Adrenal gland (tissue), 9 donors: ENCODE measurements at regions not wholly inside any gene's neighbourhood (a gene's known extent, or its start where the extent isn't known, plus 50 kb on each side); places are given as distances from the start of the nearest gene placed in this dataset.

Experiments
- DNase-seq, 7 donors: peaks; one replicate each; pipeline ENCODE4 v3.0.0-alpha.2; 2019 to 2020
- H3K27ac ChIP-seq, 5 donors: fragments of 200-600 bp; sonication (generic) in 4 of 5; 1 replicate in 3 of 5; 2 replicates in 2 of 5; pipeline versions ENCODE4 v1.5.1 to v1.8.0; 2016 to 2020; ENCODE audit warnings: mild to moderate bottlenecking in 1 of 5
- H3K27me3 ChIP-seq: fragments of 200-600 bp; 2 replicates; pipeline ENCODE4 v1.8.0; 2021
- H3K36me3 ChIP-seq, 2 donors: fragments of 200-600 bp; replicated peaks in 1 of 2; 1 replicate in 1 of 2; 2 replicates in 1 of 2; pipeline versions ENCODE4 v1.5.1 to v1.8.0; 2018 to 2022
- H3K4me1 ChIP-seq, 2 donors: fragments of 200-600 bp; replicated peaks in 1 of 2; 1 replicate in 1 of 2; 2 replicates in 1 of 2; pipeline versions ENCODE4 v1.5.1 to v1.8.0; 2018 to 2021
- H3K4me3 ChIP-seq, 4 donors: fragments of 200-600 bp; sonication (generic) in 3 of 4; one replicate each; pipeline ENCODE4 v1.5.1; 2016 to 2018
- H3K9me3 ChIP-seq, 3 donors: fragments of 200-600 bp; sonication (generic) in 1 of 3; replicated peaks in 1 of 3; 1 replicate in 2 of 3; 2 replicates in 1 of 3; pipeline versions ENCODE4 v1.5.1 to v1.8.0; 2016 to 2021
- CTCF ChIP-seq, 6 experiments: fragments of 450-650 bp in 4 of 6; fragments of 200-600 bp in 2 of 6; sonication (generic) in 1 of 6; IDR thresholded peaks; 1 replicate in 5 of 6; 2 replicates in 1 of 6; pipeline versions ENCODE4 v1.5.1 to v1.8.0; 2016 to 2021; ENCODE audit warnings: antibody characterized with exemption in 6 of 6, mild to moderate bottlenecking in 2 of 6, moderate library complexity in 1 of 6
- POLR2A ChIP-seq, 2 donors: fragments of 450-650 bp; IDR thresholded peaks; one replicate each; pipeline ENCODE4 v1.6.1; 2017; ENCODE audit warnings: antibody characterized with exemption in 2 of 2, mild to moderate bottlenecking in 2 of 2, moderate library complexity in 1 of 2
- WGBS, 4 donors: extraction: QIAGEN DNeasy Blood & Tissue Kit in 2 of 4; methylation state at CpG; one replicate each; pipeline versions ENCODE4 v1.1.5 to v1.1.7; 2013 to 2017; 5-methylcytosine and 5-hydroxymethylcytosine counted together
- intact Hi-C, 2 donors: fragments of 100-400 bp; cut with DNase I; formaldehyde crosslinking; loops; one replicate each; pipeline versions ENCODE4 v1.14.1 to v1.15.0; 2022 to 2023
- donor health status: healthy with polysubstance abuse.
- donor health status: Bipolar disorder and iron deficiency.
- donor health status: DM: yes; HTN: yes; CAD: no.
- donor health status: DM: no; HTN: no; CAD: no.
- donor health status: DM: no; HTN: no; CAD: no.

- H3K4me3 ChIP-seq, result no peak overlapping the region
- intact Hi-C loops, result no loop called here
- DNase-seq, result no peak
- TF ChIP-seq CTCF (IDR thresholded peaks at IDR 0.05) (no peak), POLR2A (IDR thresholded peaks at IDR 0.05) (no peak)
- H3K27me3 ChIP-seq, result no peaks in the 10 kb centered on the region
- H3K4me1 ChIP-seq, result no peaks in the 10 kb centered on the region
- no peak overlapping the region for H3K27ac ChIP-seq
- H3K36me3 ChIP-seq, result no peaks in the 10 kb centered on the region
- H3K9me3 ChIP-seq, result no peaks in the 10 kb centered on the region
These were observed 173.6 kb upstream of the MED14 start for GRCh38 chrX:40908857-40909475.

DNA sequence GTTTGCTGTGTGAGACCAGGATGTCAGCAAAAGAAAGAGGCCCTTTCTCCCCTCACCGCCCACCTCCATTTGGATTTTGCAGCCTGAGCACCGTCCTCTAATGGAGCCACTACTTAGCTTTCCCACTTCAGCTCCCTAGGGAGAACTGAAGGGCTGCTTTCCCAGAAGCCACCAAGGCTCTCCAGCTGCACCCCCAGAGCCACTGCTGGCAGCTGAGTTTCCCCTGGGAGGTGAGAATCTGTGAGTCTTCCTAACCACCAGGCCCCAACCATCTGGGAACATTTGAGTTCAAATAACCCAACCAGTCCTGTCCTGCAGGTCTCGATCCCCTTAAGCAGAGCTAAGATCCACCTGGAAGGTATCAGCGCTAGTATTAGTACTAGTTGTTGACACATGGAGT is 173.1 kb upstream of the USP9X start:
- 67 to 85% (median 70%) methylated on average over 2 to 4 of the region's 4 CpGs for WGBS, 4 donors
- no peaks in the 10 kb centered on the region for H3K4me1 ChIP-seq
- H3K4me3 ChIP-seq, result no peak overlapping the region

GRCh38 chrX:40912576-40912975 is 172.7 kb upstream of the USP9X start:
- intact Hi-C loops, result no loop called here

More for the DNA sequence above, 173.1 kb upstream of the USP9X start:
- DNase-seq, result no peak
- Histone ChIP-seq H3K27me3 (no peaks in the 10 kb centered on the region), H3K9me3 (no peaks in the 10 kb centered on the region), H3K36me3 (no peaks in the 10 kb centered on the region), H3K27ac (no peak overlapping the region)
- TF ChIP-seq CTCF (IDR thresholded peaks at IDR 0.05) (no peak), POLR2A (IDR thresholded peaks at IDR 0.05) (no peak)
- intact Hi-C loops, result no loop called here

DNA sequence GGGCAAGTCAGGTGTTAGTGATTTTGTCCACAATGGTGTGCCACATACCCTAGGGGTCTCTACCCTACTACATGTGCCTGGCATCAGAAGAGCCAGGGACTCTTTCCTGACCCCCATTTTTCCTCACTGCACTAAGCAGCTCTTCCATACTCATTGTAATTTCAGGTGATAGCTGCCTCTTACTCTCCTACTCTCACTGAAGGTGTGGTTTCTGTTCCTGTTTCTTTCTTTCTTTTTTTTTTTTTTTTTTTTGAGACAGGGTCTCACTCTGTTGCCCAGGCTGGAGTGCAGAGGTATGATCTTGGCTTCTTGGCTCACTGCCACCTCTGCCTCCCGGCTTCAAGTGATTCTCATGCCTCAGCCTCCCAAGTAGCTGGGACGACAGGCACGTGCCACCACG is 164.9 kb upstream of the USP9X start:
- Histone ChIP-seq H3K36me3 (no peaks in the 10 kb centered on the region), H3K27ac (no peak overlapping the region), H3K4me3 (no peak overlapping the region), H3K9me3 (no peaks in the 10 kb centered on the region), H3K4me1 (no peaks in the 10 kb centered on the region), H3K27me3 (no peaks in the 10 kb centered on the region)
- no peak for DNase-seq
- 93 to 96% (median 95%) methylated on average over 4 of the region's 4 CpGs for WGBS, 4 donors
- TF ChIP-seq CTCF (IDR thresholded peaks at IDR 0.05) (no peak), POLR2A (IDR thresholded peaks at IDR 0.05) (no peak)
- intact Hi-C loops, result no loop called here

More at GRCh38 chrX:40912576-40912975, 172.7 kb upstream of the USP9X start:
- Histone ChIP-seq H3K4me3 (no peak overlapping the region), H3K9me3 (no peaks in the 10 kb centered on the region), H3K27ac (no peak overlapping the region), H3K4me1 (no peaks in the 10 kb centered on the region), H3K36me3 (no peaks in the 10 kb centered on the region), H3K27me3 (no peaks in the 10 kb centered on the region)
- WGBS, 4 donors, result 69 to 93% (median 79%) methylated on average over 3 to 4 of the region's 4 CpGs
- DNase-seq, result no peak
- no peak for TF ChIP-seq CTCF (IDR thresholded peaks at IDR 0.05)
- no peak for TF ChIP-seq POLR2A (IDR thresholded peaks at IDR 0.05)
